Ascending aorta (tissue), 2 donors: ENCODE measurements at regions not wholly inside any gene's neighbourhood (a gene's known extent, or its start where the extent isn't known, plus 50 kb on each side); places are given as distances from the start of the nearest gene placed in this dataset.

Source experiments
- DNase-seq, 2 donors: peaks; one replicate each; pipeline ENCODE4 v3.0.0-alpha.2; 2019; ENCODE audit warnings: low spot score in 2 of 2
- H3K27ac ChIP-seq, 2 donors: fragments of 200-600 bp; sonication (generic); one replicate each; pipeline ENCODE4 v1.5.1; 2016 to 2017; ENCODE audit warnings: mild to moderate bottlenecking in 1 of 2
- H3K27me3 ChIP-seq: fragments of 200-600 bp; sonication (generic); one replicate; pipeline ENCODE4 v1.5.1; 2017
- H3K36me3 ChIP-seq, 2 donors: fragments of 200-600 bp; sonication (generic); one replicate each; pipeline ENCODE4 v1.5.1; 2016
- H3K4me1 ChIP-seq, 2 donors: fragments of 200-600 bp; sonication (generic); one replicate each; pipeline ENCODE4 v1.5.1; 2016 to 2017; ENCODE audit warnings: mild to moderate bottlenecking in 1 of 2
- H3K4me3 ChIP-seq, 2 donors: fragments of 200-600 bp; sonication (generic); one replicate each; pipeline ENCODE4 v1.5.1; 2016 to 2017; ENCODE audit warnings: mild to moderate bottlenecking in 1 of 2
- H3K9me3 ChIP-seq, 2 donors: fragments of 200-600 bp; sonication (generic); one replicate each; pipeline ENCODE4 v1.5.1; 2016
- intact Hi-C: fragments of 100-400 bp; cut with DNase I; formaldehyde crosslinking; loops from one replicate; pipeline ENCODE4 v1.15.1; 2023
- TF ChIP-seq, protein P1 (sequence below), 3 experiments: fragments of 200-600 bp in 2 of 3; fragments of 450-650 bp in 1 of 3; sonication (generic) in 2 of 3; IDR thresholded peaks; one replicate each; pipeline ENCODE4 v1.5.1; 2016 to 2019; ENCODE audit warnings: antibody characterized with exemption in 3 of 3, mild to moderate bottlenecking in 1 of 3, moderate library complexity in 1 of 3

DNA sequence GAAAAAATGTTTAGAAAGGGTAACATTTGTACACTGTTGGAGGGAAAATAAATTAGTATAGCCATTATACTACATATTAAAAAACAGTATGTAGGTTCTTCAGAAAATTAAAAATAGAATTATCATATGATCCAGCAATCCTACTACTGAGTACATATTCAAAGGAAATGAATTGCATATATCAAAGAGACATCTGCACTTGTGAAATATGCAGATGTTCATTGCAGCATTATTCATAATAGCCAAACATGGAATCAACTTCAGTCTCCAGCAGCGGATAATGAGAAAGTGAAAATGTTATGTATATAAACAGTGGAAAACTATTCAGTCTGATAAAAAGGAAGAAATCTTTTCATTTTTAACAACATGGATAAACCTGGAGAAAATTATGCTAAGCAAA is 695.5 kb downstream of the SLCO4C1 start:
- Histone ChIP-seq H3K4me1 (no peaks in the 10 kb centered on the region), H3K27me3 (no peaks in the 10 kb centered on the region), H3K36me3 (no peaks in the 10 kb centered on the region), H3K9me3 (no peaks in the 10 kb centered on the region), H3K27ac (no peak overlapping the region), H3K4me3 (no peak overlapping the region)
- TF ChIP-seq, protein P1, sequence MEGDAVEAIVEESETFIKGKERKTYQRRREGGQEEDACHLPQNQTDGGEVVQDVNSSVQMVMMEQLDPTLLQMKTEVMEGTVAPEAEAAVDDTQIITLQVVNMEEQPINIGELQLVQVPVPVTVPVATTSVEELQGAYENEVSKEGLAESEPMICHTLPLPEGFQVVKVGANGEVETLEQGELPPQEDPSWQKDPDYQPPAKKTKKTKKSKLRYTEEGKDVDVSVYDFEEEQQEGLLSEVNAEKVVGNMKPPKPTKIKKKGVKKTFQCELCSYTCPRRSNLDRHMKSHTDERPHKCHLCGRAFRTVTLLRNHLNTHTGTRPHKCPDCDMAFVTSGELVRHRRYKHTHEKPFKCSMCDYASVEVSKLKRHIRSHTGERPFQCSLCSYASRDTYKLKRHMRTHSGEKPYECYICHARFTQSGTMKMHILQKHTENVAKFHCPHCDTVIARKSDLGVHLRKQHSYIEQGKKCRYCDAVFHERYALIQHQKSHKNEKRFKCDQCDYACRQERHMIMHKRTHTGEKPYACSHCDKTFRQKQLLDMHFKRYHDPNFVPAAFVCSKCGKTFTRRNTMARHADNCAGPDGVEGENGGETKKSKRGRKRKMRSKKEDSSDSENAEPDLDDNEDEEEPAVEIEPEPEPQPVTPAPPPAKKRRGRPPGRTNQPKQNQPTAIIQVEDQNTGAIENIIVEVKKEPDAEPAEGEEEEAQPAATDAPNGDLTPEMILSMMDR (IDR thresholded peaks at IDR 0.05) = no peak
- no peak for DNase-seq
- intact Hi-C loops = no loop called here

DNA sequence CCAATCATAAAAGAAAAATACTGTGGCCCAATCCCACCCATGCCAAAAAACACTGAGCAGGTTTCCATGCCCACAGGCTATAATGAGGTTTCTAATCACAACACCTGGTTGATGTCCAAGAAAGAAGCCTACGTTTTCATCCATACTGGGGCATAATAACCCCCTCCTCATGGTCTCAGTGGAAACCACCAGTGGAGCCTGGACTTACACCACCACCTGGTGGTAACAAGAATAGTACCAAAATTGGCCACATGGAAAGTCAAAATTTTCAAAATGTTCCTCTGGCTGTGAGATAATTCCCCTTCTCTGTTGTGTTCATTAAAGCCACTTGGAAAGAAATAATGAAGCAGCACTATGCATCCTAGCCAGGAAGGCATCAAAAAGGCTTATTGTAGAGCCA is 687.3 kb upstream of the ST8SIA4 start:
- Histone ChIP-seq H3K36me3 (no peaks in the 10 kb centered on the region), H3K27me3 (no peaks in the 10 kb centered on the region), H3K4me3 (no peak overlapping the region), H3K9me3 (no peaks in the 10 kb centered on the region), H3K27ac (no peak overlapping the region), H3K4me1 (no peaks in the 10 kb centered on the region)
- no peak for DNase-seq
- TF ChIP-seq, protein P1 (IDR thresholded peaks at IDR 0.05) = peak in 1 of 3 experiments; percentile 18
- intact Hi-C loops = no loop called here

DNA sequence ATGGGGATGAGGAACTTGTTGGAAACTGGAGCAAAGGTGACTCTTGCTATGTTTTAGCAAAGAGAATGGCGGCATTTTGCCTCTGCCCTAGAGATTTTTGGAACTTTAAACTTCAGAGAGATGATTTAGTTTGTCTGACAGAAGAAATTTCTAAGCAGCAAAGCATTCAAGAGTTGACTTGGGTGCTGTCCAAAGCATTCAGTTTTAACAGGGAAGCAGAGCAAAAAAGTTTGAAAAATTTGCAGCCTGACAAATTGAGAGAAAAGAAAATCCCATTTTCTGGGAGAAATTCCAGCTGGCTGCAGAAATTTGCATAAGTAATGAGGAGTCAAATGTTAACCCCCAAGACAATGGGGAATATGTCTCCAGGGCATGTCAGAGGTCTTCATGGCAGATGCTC is 682.3 kb upstream of the ST8SIA4 start:
- H3K36me3 ChIP-seq = no peaks in the 10 kb centered on the region
- H3K27ac ChIP-seq = no peak overlapping the region
- TF ChIP-seq, protein P1 (IDR thresholded peaks at IDR 0.05) = no peak
- H3K9me3 ChIP-seq = no peaks in the 10 kb centered on the region
- H3K4me1 ChIP-seq = no peaks in the 10 kb centered on the region
- intact Hi-C loops = no loop called here
- no peak for DNase-seq
- no peak overlapping the region for H3K4me3 ChIP-seq
- no peaks in the 10 kb centered on the region for H3K27me3 ChIP-seq

- Histone ChIP-seq H3K36me3 (no peaks in the 10 kb centered on the region), H3K27ac (no peak overlapping the region), H3K4me3 (no peak overlapping the region), H3K27me3 (no peaks in the 10 kb centered on the region), H3K4me1 (no peaks in the 10 kb centered on the region), H3K9me3 (no peaks in the 10 kb centered on the region)
- intact Hi-C loops = no loop called here
- TF ChIP-seq, protein P1 (IDR thresholded peaks at IDR 0.05) = no peak
- DNase-seq = no peak
Measured at GRCh38 chr5:101580591-101580990, 677.5 kb upstream of the ST8SIA4 start.

GRCh38 chr5:101574017-101574416 is 670.9 kb upstream of the ST8SIA4 start:
- H3K4me3 ChIP-seq = no peak overlapping the region
- H3K36me3 ChIP-seq = no peaks in the 10 kb centered on the region
- intact Hi-C loops = no loop called here
- no peaks in the 10 kb centered on the region for H3K9me3 ChIP-seq
- TF ChIP-seq, protein P1 (IDR thresholded peaks at IDR 0.05) = no peak
- no peaks in the 10 kb centered on the region for H3K27me3 ChIP-seq
- no peaks in the 10 kb centered on the region for H3K4me1 ChIP-seq
- no peak overlapping the region for H3K27ac ChIP-seq
- no peak for DNase-seq

DNA sequence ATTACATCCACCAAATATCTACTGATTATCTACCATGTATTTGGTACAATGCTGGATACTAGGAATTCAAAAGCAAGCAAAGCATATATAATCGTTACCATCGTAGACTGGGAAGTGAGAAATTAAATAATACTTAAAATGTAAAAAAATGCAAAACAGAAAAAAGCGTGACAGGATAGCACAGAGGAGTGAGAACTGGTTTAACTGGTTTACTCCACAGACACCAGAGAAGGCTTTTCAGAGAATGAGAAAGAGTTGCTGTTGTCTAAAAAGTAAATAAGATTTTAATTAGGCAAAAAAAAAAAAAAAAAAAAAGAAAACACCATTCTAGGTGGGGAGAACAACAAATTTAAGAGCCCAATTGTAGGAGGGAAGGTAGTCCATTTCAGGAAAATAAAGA is 657.9 kb upstream of the ST8SIA4 start:
- Histone ChIP-seq H3K27ac (no peak overlapping the region), H3K36me3 (no peaks in the 10 kb centered on the region), H3K27me3 (no peaks in the 10 kb centered on the region), H3K9me3 (no peaks in the 10 kb centered on the region), H3K4me3 (no peak overlapping the region), H3K4me1 (no peaks in the 10 kb centered on the region)
- no peak for DNase-seq
- TF ChIP-seq, protein P1 (IDR thresholded peaks at IDR 0.05) = no peak
- intact Hi-C loops = no loop called here
